GM12878 (cell line): ENCODE measurements at regions not wholly inside any gene's neighbourhood (a gene's known extent, or its start where the extent isn't known, plus 50 kb on each side); places are given as distances from the start of the nearest gene placed in this dataset.

Experiments used
- ATAC-seq: fragments of 200-7000 bp; cut with Tn5 transposase; 3 replicates; pipeline ENCODE4 v1.9.1; 2020; ENCODE audit warnings: mild to moderate bottlenecking, moderate library complexity
- BruUV-seq: library from RNA; stranded (reverse); fragments of 400-500 nt; replicated peaks from 2 replicates; lab custom pipeline; 2021; lab: Mats Ljungman, UMichigan
- CTCF ChIA-PET: fragments of 300-600 bp; sonication (Branson Sonifier 250); formaldehyde crosslinking; extraction: SDS; loops from one replicate; lab custom pipeline; 2021; ENCODE audit warnings: inconsistent platforms; lab: Yijun Ruan, JAX
- POLR2A ChIA-PET: fragments of 350-600 bp; formaldehyde crosslinking; extraction: SDS; loops from one replicate; lab custom pipeline; 2021; ENCODE audit warnings: inconsistent platforms; lab: Charles Lee
- RAD21 ChIA-PET: fragments of 300-600 bp; sonication (Branson Sonifier 250); formaldehyde crosslinking; loops from one replicate; lab custom pipeline; 2023; ENCODE audit warnings: antibody characterized with exemption; ENCODE audit not compliant: unreplicated experiment; lab: Charles Lee
- SMC1A ChIA-PET: fragments of 300-600 bp; sonication (Branson Sonifier 250); formaldehyde crosslinking; loops from one replicate; lab custom pipeline; 2023; ENCODE audit not compliant: unreplicated experiment, uncharacterized antibody; lab: Charles Lee
- DNase-seq: peaks from one replicate; pipeline ENCODE4 v3.0.0-alpha.2; 2011; ENCODE audit warnings: low read depth, low spot score
- FAIRE-seq: peaks from 3 replicates; lab custom pipeline; 2011; peaks lifted over from hg19 to GRCh38; lab: Jason Lieb, UNC
- H2AFZ ChIP-seq: 2 replicates; pipeline ENCODE4 v1.6.0; 2011; ENCODE audit warnings: low read depth, low read length, control low read depth; ENCODE audit not compliant: control insufficient read depth
- H3K27ac ChIP-seq: 2 replicates; pipeline ENCODE4 v1.5.1; 2011; ENCODE audit warnings: control low read depth; ENCODE audit not compliant: control insufficient read depth, insufficient read depth
- H3K27me3 ChIP-seq, 2 experiments: replicated peaks in 1 of 2; 2 replicates each; pipeline versions ENCODE4 v1.6.0 to v1.6.1; 2011; ENCODE audit warnings: low read length in 1 of 2; ENCODE audit not compliant: control insufficient read depth in 2 of 2, insufficient read depth in 2 of 2
- H3K36me3 ChIP-seq, 2 experiments: 2 replicates each; pipeline ENCODE4 v1.5.1; 2011; ENCODE audit warnings: low read length in 1 of 2; ENCODE audit not compliant: control insufficient read depth in 2 of 2, insufficient read depth in 2 of 2
- H3K4me1 ChIP-seq: 2 replicates; pipeline ENCODE4 v1.6.1; 2011; ENCODE audit warnings: mild to moderate bottlenecking, low read length, moderate library complexity, mixed read lengths; ENCODE audit not compliant: control insufficient read depth, insufficient read depth
- H3K4me2 ChIP-seq: 2 replicates; pipeline ENCODE4 v1.6.0; 2011; ENCODE audit warnings: control low read depth; ENCODE audit not compliant: control insufficient read depth, insufficient read depth
- H3K4me3 ChIP-seq: fragments of 200-600 bp; sonication (generic); 2 replicates; pipeline ENCODE4 v1.5.1; 2016
- H3K79me2 ChIP-seq: 2 replicates; pipeline ENCODE4 v1.6.0; 2011; ENCODE audit warnings: low read length; ENCODE audit not compliant: control insufficient read depth, insufficient read depth
- H3K9ac ChIP-seq: 2 replicates; pipeline ENCODE4 v1.8.0; 2011; ENCODE audit warnings: low read length, control low read depth, mixed read lengths; ENCODE audit not compliant: control insufficient read depth, insufficient read depth
- H3K9me3 ChIP-seq: replicated peaks from 3 replicates; pipeline ENCODE4 v1.5.1; 2011; ENCODE audit warnings: mild to moderate bottlenecking, low read length; ENCODE audit not compliant: control insufficient read depth, insufficient read depth
- H4K20me1 ChIP-seq: 2 replicates; pipeline ENCODE4 v1.6.0; 2011; ENCODE audit not compliant: control insufficient read depth, insufficient read depth
- BCLAF1 ChIP-seq: fragments of 450-650 bp; IDR thresholded peaks from 2 replicates; pipeline ENCODE4 v1.6.1; 2017; ENCODE audit warnings: antibody characterized with exemption, mild to moderate bottlenecking, moderate library complexity
- CBX3 ChIP-seq: fragments of 200-600 bp; sonication (generic); IDR thresholded peaks from 2 replicates; pipeline ENCODE4 v1.6.1; 2016; ENCODE audit warnings: low read depth, borderline replicate concordance
- CEBPB ChIP-seq, 2 experiments: fragments of 150-350 bp in 1 of 2; IDR thresholded peaks; 2 replicates each; pipeline ENCODE4 v1.6.1; 2012 to 2014; ENCODE audit warnings: low read depth in 2 of 2, low read length in 2 of 2, borderline replicate concordance in 1 of 2, inconsistent platforms in 1 of 2
- EED ChIP-seq: sonication (generic); IDR thresholded peaks from 2 replicates; pipeline ENCODE4 v1.6.1; 2016; ENCODE audit warnings: antibody characterized with exemption, low read depth
- EGR1 ChIP-seq, 2 experiments: IDR thresholded peaks; 1 replicate in 1 of 2; 2 replicates in 1 of 2; pipeline ENCODE4 v1.6.1; 2011 to 2012; ENCODE audit warnings: low read depth in 2 of 2, low read length in 2 of 2, borderline replicate concordance in 1 of 2, mild to moderate bottlenecking in 1 of 2, moderate library complexity in 1 of 2
- ELK1 ChIP-seq: IDR thresholded peaks from 2 replicates; pipeline ENCODE4 v1.6.1; 2012; ENCODE audit warnings: low read depth, low read length, improper control_type of control experiment
- FOXM1 ChIP-seq: IDR thresholded peaks from 2 replicates; pipeline ENCODE4 v1.6.1; 2012; ENCODE audit warnings: low read depth, mild to moderate bottlenecking, inconsistent platforms, low read length, moderate library complexity
- USF2 ChIP-seq: IDR thresholded peaks from 2 replicates; pipeline ENCODE4 v1.6.1; 2011; ENCODE audit warnings: low read depth, low read length, improper control_type of control experiment, borderline replicate concordance
- WGBS: methylation state at CpG from one replicate; pipeline ENCODE4 v1.1.6; 2016; ENCODE audit warnings: low lambda C conversion rate; ENCODE audit not compliant: insufficient replicate concordance, insufficient coverage; ENCODE audit errors: missing lambda C conversion rate; 5-methylcytosine and 5-hydroxymethylcytosine counted together
- in situ Hi-C: fragments of 300-500 bp; cut with MboI; formaldehyde crosslinking; loops from 9 replicates; pipeline ENCODE4 v1.14.3; 2018; ENCODE audit warnings: mixed read lengths
- intact Hi-C: fragments of 100-400 bp; cut with micrococcal nuclease; formaldehyde crosslinking; loops from one replicate; pipeline ENCODE4 v1.14.2; 2022; ENCODE audit not compliant: unreplicated experiment

- Histone ChIP-seq H2AFZ (no peak overlapping the region), H3K27me3 (no peaks in the 10 kb centered on the region), H3K4me3 (no peak overlapping the region), H3K9ac (no peak overlapping the region), H3K9me3 (no peaks in the 10 kb centered on the region; the same call in 2 of the 3 replicates), H3K4me2 (no peak overlapping the region), H3K79me2 (no peaks in the 10 kb centered on the region), H3K36me3 (no peaks in the 10 kb centered on the region), H3K4me1 (peaks cover 7% of the 10 kb centered on the region), H3K27ac (no peak overlapping the region), H4K20me1 (no peaks in the 10 kb centered on the region)
- no peak for DNase-seq
- intact Hi-C loops (no loop called here), in situ Hi-C loops (no loop called here)
- no peak for FAIRE-seq
- 66% methylated on average over 6 of the region's 6 CpGs for WGBS
- ATAC-seq = no peak
- no TSS peak for BruUV-seq
- CTCF ChIA-PET = interaction anchor here (0.8 to 1.7 kb wide), 4 partner anchors 10 to 80 kb away, joined by 3 to 5 read pairs (median 3); no protein-coding TSS in a partner anchor
- RAD21 ChIA-PET = interaction anchor here (0.9 to 1.2 kb wide), 2 partner anchors 17 to 550 kb away, joined by 3 to 4 read pairs; no protein-coding TSS in a partner anchor
- POLR2A ChIA-PET = no interaction called here
- SMC1A ChIA-PET = interaction anchor here (0.7 to 2.7 kb wide), 5 partner anchors 69 to 421 kb away, joined by 3 to 9 read pairs (median 3); no protein-coding TSS in a partner anchor
- no peak for TF ChIP-seq CBX3
- TF ChIP-seq BCLAF1 = no peak
- TF ChIP-seq EED = no peak
- TF ChIP-seq ELK1 = no peak
- no peak for TF ChIP-seq EGR1 (IDR thresholded peaks at IDR 0.05; ENCODE audit: borderline replicate concordance in 1 of 2, low read depth in 2 of 2, low read length in 2 of 2)
- TF ChIP-seq USF2 = no peak
- no peak for TF ChIP-seq FOXM1
- no peak for TF ChIP-seq CEBPB (IDR thresholded peaks at IDR 0.05; ENCODE audit: borderline replicate concordance in 1 of 2, low read depth in 2 of 2, low read length in 2 of 2)
Measured at GRCh38 chr14:61174441-61174891, 106.7 kb downstream of the TMEM30B start.
